GM23338 (cell line): ENCODE measurements at regions not wholly inside any gene's neighbourhood (a gene's known extent, or its start where the extent isn't known, plus 50 kb on each side); places are given as distances from the start of the nearest gene placed in this dataset.
A peak's percentile ranks its signal among the peaks of the same experiment; 100 is the strongest.

Experiments used
- ATAC-seq: fragments of 200-7000 bp; cut with Tn5 transposase; 3 replicates; pipeline ENCODE4 v1.9.1; 2020
- DNase-seq: peaks from one replicate; pipeline ENCODE4 v3.0.0-alpha.2; 2015; ENCODE audit warnings: low spot score
- H2AFZ ChIP-seq: fragments of 200-600 bp; sonication (generic); 2 replicates; pipeline ENCODE4 v1.8.0; 2016; ENCODE audit warnings: antibody characterized with exemption, mild to moderate bottlenecking, moderate library complexity
- H3F3A ChIP-seq: fragments of 200-600 bp; sonication (generic); replicated peaks from 2 replicates; pipeline ENCODE4 v1.8.0; 2017; ENCODE audit warnings: antibody characterized with exemption, mixed run types, low read depth
- H3K27ac ChIP-seq: fragments of 200-600 bp; sonication (generic); 2 replicates; pipeline ENCODE4 v1.6.1; 2016; ENCODE audit warnings: low read depth
- H3K27me3 ChIP-seq: fragments of 200-600 bp; sonication (generic); 2 replicates; pipeline ENCODE4 v1.8.0; 2016; ENCODE audit warnings: mild to moderate bottlenecking, mixed run types, moderate library complexity; ENCODE audit not compliant: insufficient read depth
- H3K36me3 ChIP-seq: fragments of 200-600 bp; sonication (generic); 2 replicates; pipeline ENCODE4 v1.8.0; 2016; ENCODE audit warnings: mild to moderate bottlenecking; ENCODE audit not compliant: insufficient read depth
- H3K4me1 ChIP-seq: fragments of 200-600 bp; sonication (generic); 2 replicates; pipeline ENCODE4 v1.8.0; 2016; ENCODE audit warnings: mild to moderate bottlenecking, moderate library complexity; ENCODE audit not compliant: insufficient read depth
- H3K4me2 ChIP-seq: fragments of 200-600 bp; sonication (generic); 2 replicates; pipeline ENCODE4 v1.7.1; 2017; ENCODE audit warnings: mixed run types
- H3K4me3 ChIP-seq: fragments of 200-600 bp; sonication (generic); 2 replicates; pipeline ENCODE4 v1.6.1; 2016; ENCODE audit warnings: mixed run types
- H3K79me2 ChIP-seq: fragments of 200-600 bp; sonication (generic); replicated peaks from 2 replicates; pipeline ENCODE4 v1.8.0; 2017; ENCODE audit warnings: mild to moderate bottlenecking; ENCODE audit not compliant: insufficient read depth
- H3K9me2 ChIP-seq: fragments of 200-600 bp; sonication (generic); 2 replicates; pipeline ENCODE4 v1.8.0; 2017; ENCODE audit not compliant: insufficient read depth
- H4K20me1 ChIP-seq: fragments of 200-600 bp; sonication (generic); replicated peaks from 2 replicates; pipeline ENCODE4 v1.8.0; 2017; ENCODE audit warnings: mild to moderate bottlenecking; ENCODE audit not compliant: insufficient read depth
- H3K27ac Mint-ChIP-seq: 2 replicates; pipeline ENCODE4 v1.8.0; 2020; ENCODE audit warnings: inconsistent platforms, mild to moderate bottlenecking, moderate library complexity, mixed read lengths
- H3K27me3 Mint-ChIP-seq: 3 replicates; pipeline ENCODE4 v1.8.0; 2022; ENCODE audit warnings: low read depth, mild to moderate bottlenecking, moderate library complexity, mixed read lengths, inconsistent platforms; ENCODE audit not compliant: insufficient read depth, poor library complexity
- H3K36me3 Mint-ChIP-seq: 3 replicates; pipeline ENCODE4 v1.8.0; 2021; ENCODE audit warnings: low read depth, mild to moderate bottlenecking, inconsistent platforms, moderate library complexity, mixed read lengths
- H3K4me1 Mint-ChIP-seq: 3 replicates; pipeline ENCODE4 v1.8.0; 2020; ENCODE audit warnings: mild to moderate bottlenecking, inconsistent platforms, mixed read lengths
- H3K4me3 Mint-ChIP-seq: 3 replicates; pipeline ENCODE4 v1.8.0; 2021; ENCODE audit warnings: moderate library complexity, mild to moderate bottlenecking, inconsistent platforms, mixed read lengths
- H3K9me3 Mint-ChIP-seq: 3 replicates; pipeline ENCODE4 v1.8.0; 2020; ENCODE audit warnings: moderate library complexity, mild to moderate bottlenecking, inconsistent platforms, mixed read lengths
- CREB1 ChIP-seq: fragments of 250-450 bp; sonication (Bioruptor Pico); IDR thresholded peaks from 2 replicates; pipeline ENCODE4 v1.5.0; 2020; ENCODE audit warnings: low read depth, mild to moderate bottlenecking, moderate library complexity
- EZH2 ChIP-seq: fragments of 200-600 bp; sonication (generic); IDR thresholded peaks from one replicate; pipeline ENCODE4 v1.8.0; 2017; ENCODE audit warnings: antibody characterized with exemption, mild to moderate bottlenecking, low read depth; ENCODE audit not compliant: unreplicated experiment
- EZH2phosphoT487 ChIP-seq: fragments of 200-600 bp; sonication (generic); IDR thresholded peaks from one replicate; pipeline ENCODE4 v1.8.1; 2018; ENCODE audit warnings: antibody characterized with exemption; ENCODE audit not compliant: unreplicated experiment
- JUNB ChIP-seq: IDR thresholded peaks from one replicate; pipeline ENCODE4 v1.6.1; 2016; ENCODE audit warnings: antibody characterized with exemption; ENCODE audit not compliant: unreplicated experiment
- NANOG ChIP-seq: IDR thresholded peaks from 2 replicates; pipeline ENCODE4 v1.6.1; 2016; ENCODE audit warnings: antibody characterized with exemption, borderline replicate concordance
- POLR2AphosphoS5 ChIP-seq: IDR thresholded peaks from 2 replicates; pipeline ENCODE4 v1.6.1; 2016; ENCODE audit warnings: antibody characterized with exemption, low read depth
- STAT1 ChIP-seq: IDR thresholded peaks from one replicate; pipeline ENCODE4 v1.6.1; 2016; ENCODE audit warnings: antibody characterized with exemption; ENCODE audit not compliant: unreplicated experiment
- ZNF114 ChIP-seq: fragments of 250-450 bp; sonication (Bioruptor Pico); IDR thresholded peaks from 2 replicates; pipeline ENCODE4 v1.5.0; 2020; ENCODE audit warnings: mild to moderate bottlenecking, moderate library complexity
- TF ChIP-seq, protein P1 (sequence below): IDR thresholded peaks from one replicate; pipeline ENCODE4 v1.6.1; 2018; ENCODE audit warnings: antibody characterized with exemption; ENCODE audit not compliant: unreplicated experiment
- TF ChIP-seq, protein P2 (sequence below), 2 experiments: fragments of 200-600 bp in 1 of 2; sonication (generic) in 1 of 2; conservative IDR thresholded peaks; 2 replicates each; pipeline versions ENCODE4 v1.5.1 to v1.6.1; 2016 to 2017; ENCODE audit warnings: antibody characterized with exemption in 2 of 2, low read depth in 2 of 2, mild to moderate bottlenecking in 2 of 2, moderate library complexity in 1 of 2
- TF ChIP-seq, protein P3 (sequence below): IDR thresholded peaks from 2 replicates; pipeline ENCODE4 v1.6.1; 2016; ENCODE audit warnings: antibody characterized with exemption

DNA sequence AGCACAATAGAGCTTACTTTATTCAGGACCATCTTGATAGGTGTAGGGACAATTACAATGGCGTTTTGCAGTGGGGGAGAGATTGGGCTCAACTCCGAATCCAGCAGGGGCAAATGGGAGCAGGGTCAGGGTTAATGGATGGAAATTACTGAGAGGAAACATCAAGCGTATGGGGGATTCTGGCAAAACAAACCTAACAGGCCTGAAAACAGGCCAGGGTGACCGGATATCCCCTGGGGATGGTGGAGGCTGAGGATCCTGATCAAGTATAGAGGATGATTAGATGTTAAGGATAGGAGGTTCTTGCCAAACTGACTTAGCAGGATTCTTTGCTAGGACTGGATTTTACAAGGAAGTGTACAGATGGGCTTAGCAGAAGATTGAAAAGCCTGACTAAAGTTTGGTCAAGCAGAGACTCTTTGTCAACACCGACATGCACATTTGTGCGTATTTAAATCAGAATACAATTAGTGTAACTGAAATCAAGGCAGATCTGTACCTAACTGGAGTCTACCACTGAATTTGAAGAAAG, 54.5 kb upstream of the GPR45 start:
- DNase-seq (no peak), ATAC-seq (no peak)
- Histone ChIP-seq H3F3A (no peaks in the 10 kb centered on the region), H3K4me2 (no peak overlapping the region), H3K27me3 (no peaks in the 10 kb centered on the region), H4K20me1 (no peaks in the 10 kb centered on the region), H3K4me3 (no peak overlapping the region), H3K36me3 (no peaks in the 10 kb centered on the region), H3K9me2 (0 out of 2 replicates have a peak, but pooled peaks cover 7% of the 10 kb centered on the region), H3K27ac (no peak overlapping the region), H3K4me1 (no peaks in the 10 kb centered on the region; the same call in 1 of the 2 replicates), H2AFZ (peak overlapping the region; percentile 43; the same call in 1 of the 2 replicates), H3K79me2 (no peaks in the 10 kb centered on the region)
- H3K27me3 Mint-ChIP-seq, result peaks cover 7% of the 10 kb centered on the region
- peaks cover 20% of the 10 kb centered on the region for H3K9me3 Mint-ChIP-seq
- peaks cover 4% of the 10 kb centered on the region; the same call in 1 of the 3 replicates for H3K36me3 Mint-ChIP-seq
- TF ChIP-seq EZH2 (no peak), JUNB (no peak)
- no peak overlapping the region; the same call in 1 of the 2 replicates for H3K27ac Mint-ChIP-seq
- H3K4me1 Mint-ChIP-seq, result peaks cover 9% of the 10 kb centered on the region
- no peak overlapping the region for H3K4me3 Mint-ChIP-seq

DNA sequence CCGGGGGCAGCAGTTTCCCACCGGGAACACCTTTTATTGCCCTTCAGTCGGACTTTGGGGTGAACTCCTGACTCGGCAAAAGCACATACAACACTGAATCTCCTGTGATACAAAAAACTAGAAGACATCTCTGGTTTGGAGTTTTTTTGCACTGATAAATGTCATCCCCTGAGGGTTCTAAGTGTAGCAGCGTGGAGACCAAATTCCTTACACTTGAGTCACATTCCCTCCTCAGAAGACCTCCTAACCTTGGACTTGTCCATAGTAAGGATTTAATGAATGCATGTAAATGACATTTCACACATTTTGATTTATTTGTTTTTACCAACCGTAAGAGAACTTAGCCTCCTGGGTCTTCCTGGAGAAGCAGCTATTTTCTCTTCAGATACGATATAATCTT, 54.0 kb upstream of the GPR45 start:
- Mint-ChIP-seq H3K27ac (no peak overlapping the region), H3K36me3 (peaks cover 4% of the 10 kb centered on the region; the same call in 1 of the 3 replicates), H3K9me3 (peaks cover 20% of the 10 kb centered on the region), H3K27me3 (peaks cover 7% of the 10 kb centered on the region), H3K4me3 (no peak overlapping the region), H3K4me1 (peaks cover 9% of the 10 kb centered on the region)
- DNase-seq, result no peak
- H3K9me2 ChIP-seq, result 0 out of 2 replicates have a peak, but pooled peaks cover 7% of the 10 kb centered on the region
- no peaks in the 10 kb centered on the region for H3K36me3 ChIP-seq
- no peaks in the 10 kb centered on the region for H3K27me3 ChIP-seq
- H3K4me1 ChIP-seq, result no peaks in the 10 kb centered on the region; the same call in 1 of the 2 replicates
- H3K27ac ChIP-seq, result no peak overlapping the region
- H2AFZ ChIP-seq, result peak overlapping the region; percentile 43; the same call in 1 of the 2 replicates
- H4K20me1 ChIP-seq, result no peaks in the 10 kb centered on the region
- H3K4me3 ChIP-seq, result no peak overlapping the region
- ATAC-seq, result no peak
- H3F3A ChIP-seq, result no peaks in the 10 kb centered on the region
- H3K79me2 ChIP-seq, result no peaks in the 10 kb centered on the region
- H3K4me2 ChIP-seq, result no peak overlapping the region
- TF ChIP-seq ZNF114 (CRISPR knock-in tag), result no peak
- TF ChIP-seq, protein P1, sequence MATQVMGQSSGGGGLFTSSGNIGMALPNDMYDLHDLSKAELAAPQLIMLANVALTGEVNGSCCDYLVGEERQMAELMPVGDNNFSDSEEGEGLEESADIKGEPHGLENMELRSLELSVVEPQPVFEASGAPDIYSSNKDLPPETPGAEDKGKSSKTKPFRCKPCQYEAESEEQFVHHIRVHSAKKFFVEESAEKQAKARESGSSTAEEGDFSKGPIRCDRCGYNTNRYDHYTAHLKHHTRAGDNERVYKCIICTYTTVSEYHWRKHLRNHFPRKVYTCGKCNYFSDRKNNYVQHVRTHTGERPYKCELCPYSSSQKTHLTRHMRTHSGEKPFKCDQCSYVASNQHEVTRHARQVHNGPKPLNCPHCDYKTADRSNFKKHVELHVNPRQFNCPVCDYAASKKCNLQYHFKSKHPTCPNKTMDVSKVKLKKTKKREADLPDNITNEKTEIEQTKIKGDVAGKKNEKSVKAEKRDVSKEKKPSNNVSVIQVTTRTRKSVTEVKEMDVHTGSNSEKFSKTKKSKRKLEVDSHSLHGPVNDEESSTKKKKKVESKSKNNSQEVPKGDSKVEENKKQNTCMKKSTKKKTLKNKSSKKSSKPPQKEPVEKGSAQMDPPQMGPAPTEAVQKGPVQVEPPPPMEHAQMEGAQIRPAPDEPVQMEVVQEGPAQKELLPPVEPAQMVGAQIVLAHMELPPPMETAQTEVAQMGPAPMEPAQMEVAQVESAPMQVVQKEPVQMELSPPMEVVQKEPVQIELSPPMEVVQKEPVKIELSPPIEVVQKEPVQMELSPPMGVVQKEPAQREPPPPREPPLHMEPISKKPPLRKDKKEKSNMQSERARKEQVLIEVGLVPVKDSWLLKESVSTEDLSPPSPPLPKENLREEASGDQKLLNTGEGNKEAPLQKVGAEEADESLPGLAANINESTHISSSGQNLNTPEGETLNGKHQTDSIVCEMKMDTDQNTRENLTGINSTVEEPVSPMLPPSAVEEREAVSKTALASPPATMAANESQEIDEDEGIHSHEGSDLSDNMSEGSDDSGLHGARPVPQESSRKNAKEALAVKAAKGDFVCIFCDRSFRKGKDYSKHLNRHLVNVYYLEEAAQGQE, result no peak
- TF ChIP-seq EZH2phosphoT487, result no peak
- no peak for TF ChIP-seq CREB1
- TF ChIP-seq POLR2AphosphoS5, result no peak
- TF ChIP-seq, protein P2, sequence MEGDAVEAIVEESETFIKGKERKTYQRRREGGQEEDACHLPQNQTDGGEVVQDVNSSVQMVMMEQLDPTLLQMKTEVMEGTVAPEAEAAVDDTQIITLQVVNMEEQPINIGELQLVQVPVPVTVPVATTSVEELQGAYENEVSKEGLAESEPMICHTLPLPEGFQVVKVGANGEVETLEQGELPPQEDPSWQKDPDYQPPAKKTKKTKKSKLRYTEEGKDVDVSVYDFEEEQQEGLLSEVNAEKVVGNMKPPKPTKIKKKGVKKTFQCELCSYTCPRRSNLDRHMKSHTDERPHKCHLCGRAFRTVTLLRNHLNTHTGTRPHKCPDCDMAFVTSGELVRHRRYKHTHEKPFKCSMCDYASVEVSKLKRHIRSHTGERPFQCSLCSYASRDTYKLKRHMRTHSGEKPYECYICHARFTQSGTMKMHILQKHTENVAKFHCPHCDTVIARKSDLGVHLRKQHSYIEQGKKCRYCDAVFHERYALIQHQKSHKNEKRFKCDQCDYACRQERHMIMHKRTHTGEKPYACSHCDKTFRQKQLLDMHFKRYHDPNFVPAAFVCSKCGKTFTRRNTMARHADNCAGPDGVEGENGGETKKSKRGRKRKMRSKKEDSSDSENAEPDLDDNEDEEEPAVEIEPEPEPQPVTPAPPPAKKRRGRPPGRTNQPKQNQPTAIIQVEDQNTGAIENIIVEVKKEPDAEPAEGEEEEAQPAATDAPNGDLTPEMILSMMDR (conservative IDR thresholded peaks at IDR 0.05; ENCODE audit: low read depth in 2 of 2), result no peak
- TF ChIP-seq STAT1, result no peak
- TF ChIP-seq, protein P3, sequence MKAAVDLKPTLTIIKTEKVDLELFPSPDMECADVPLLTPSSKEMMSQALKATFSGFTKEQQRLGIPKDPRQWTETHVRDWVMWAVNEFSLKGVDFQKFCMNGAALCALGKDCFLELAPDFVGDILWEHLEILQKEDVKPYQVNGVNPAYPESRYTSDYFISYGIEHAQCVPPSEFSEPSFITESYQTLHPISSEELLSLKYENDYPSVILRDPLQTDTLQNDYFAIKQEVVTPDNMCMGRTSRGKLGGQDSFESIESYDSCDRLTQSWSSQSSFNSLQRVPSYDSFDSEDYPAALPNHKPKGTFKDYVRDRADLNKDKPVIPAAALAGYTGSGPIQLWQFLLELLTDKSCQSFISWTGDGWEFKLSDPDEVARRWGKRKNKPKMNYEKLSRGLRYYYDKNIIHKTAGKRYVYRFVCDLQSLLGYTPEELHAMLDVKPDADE, result no peak
- TF ChIP-seq NANOG, result no peak
- no peak for TF ChIP-seq JUNB
